Ectodermal cell (in vitro differentiated cells): ENCODE measurements at regions not wholly inside any gene's neighbourhood (a gene's known extent, or its start where the extent isn't known, plus 50 kb on each side); places are given as distances from the start of the nearest gene placed in this dataset.
"Not testable (repeated sequence)": the region's sequence is repeated elsewhere in the genome, so short reads cannot be mapped to it uniquely, and the experiment has no call there.

Experiments
- H3K27ac ChIP-seq: 2 replicates; pipeline ENCODE4 v1.7.0; 2013; ENCODE audit warnings: mild to moderate bottlenecking, low read depth, low read length; ENCODE audit not compliant: insufficient read depth, poor library complexity, severe bottlenecking
- H3K27me3 ChIP-seq: 2 replicates; pipeline ENCODE4 v1.7.0; 2013; ENCODE audit warnings: mild to moderate bottlenecking, low read length; ENCODE audit not compliant: insufficient read depth, control insufficient read depth, poor library complexity, severe bottlenecking
- H3K36me3 ChIP-seq: one replicate; pipeline ENCODE4 v1.7.0; 2013; ENCODE audit warnings: low read length; ENCODE audit not compliant: control insufficient read depth, insufficient read depth
- H3K4me1 ChIP-seq: one replicate; pipeline ENCODE4 v1.7.0; 2013; ENCODE audit warnings: low read length; ENCODE audit not compliant: control insufficient read depth, insufficient read depth
- H3K4me3 ChIP-seq: 2 replicates; pipeline ENCODE4 v1.7.0; 2013; ENCODE audit warnings: low read depth, low read length, control low read depth; ENCODE audit not compliant: insufficient read depth
- H3K9me3 ChIP-seq: 2 replicates; pipeline ENCODE4 v1.7.0; 2013; ENCODE audit warnings: mild to moderate bottlenecking, low read length, moderate library complexity; ENCODE audit not compliant: control insufficient read depth
- WGBS, 2 experiments: methylation state at CpG; one replicate each; pipeline ENCODE4 v1.1.7; 2013; ENCODE audit warnings: missing lambda C conversion rate in 2 of 2; 5-methylcytosine and 5-hydroxymethylcytosine counted together

DNA sequence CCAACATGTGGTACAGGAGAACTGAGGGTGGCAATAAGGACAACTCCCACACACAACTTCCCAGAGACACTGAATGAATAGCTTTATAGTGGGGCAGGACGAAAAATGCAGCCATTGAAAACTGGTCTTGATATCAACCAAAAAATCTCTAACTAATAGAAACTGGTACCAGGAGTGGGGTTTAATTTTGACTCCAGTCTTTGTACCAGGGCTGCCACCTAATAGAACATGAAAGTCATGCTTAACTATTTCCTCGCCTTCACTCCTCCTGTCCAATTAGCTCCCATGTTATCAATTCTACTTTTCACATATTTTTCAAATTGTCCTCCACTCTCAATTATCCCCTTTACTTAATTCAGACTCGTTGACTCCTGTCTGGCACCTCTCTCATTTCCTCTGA is 192.0 kb upstream of the ERCC4 start:
- WGBS, 2 experiments, result 85 to 91% methylated on average over 2 of the region's 3 CpGs
- Histone ChIP-seq H3K4me3 (no peak overlapping the region), H3K27ac (no peak overlapping the region), H3K4me1 (no peaks in the 10 kb centered on the region), H3K36me3 (no peaks in the 10 kb centered on the region), H3K27me3 (no peaks in the 10 kb centered on the region), H3K9me3 (peaks cover 3% of the 10 kb centered on the region)

- Histone ChIP-seq H3K27me3 (no peaks in the 10 kb centered on the region), H3K36me3 (no peaks in the 10 kb centered on the region), H3K27ac (no peak overlapping the region), H3K4me3 (no peak overlapping the region), H3K4me1 (no peaks in the 10 kb centered on the region), H3K9me3 (no peaks in the 10 kb centered on the region)
- WGBS, 2 experiments, result 90% methylated on average over 2 to 3 of the region's 3 CpGs
Measured at GRCh38 chr16:13733561-13733960, 186.4 kb upstream of the ERCC4 start.

- H3K4me3 ChIP-seq, H3K36me3 ChIP-seq, H3K4me1 ChIP-seq, H3K27me3 ChIP-seq, H3K9me3 ChIP-seq, H3K27ac ChIP-seq: not testable (repeated sequence)
- WGBS, 2 experiments, result 89 to 93% methylated on average over 12 to 13 of the region's 14 CpGs
Measured at GRCh38 chr16:13739621-13740373, 180.2 kb upstream of the ERCC4 start.

GRCh38 chr16:13742928-13743327 is 177.0 kb upstream of the ERCC4 start:
- H3K9me3 ChIP-seq, result no peaks in the 10 kb centered on the region
- no peaks in the 10 kb centered on the region for H3K4me1 ChIP-seq
- H3K36me3 ChIP-seq, result no peaks in the 10 kb centered on the region
- H3K4me3 ChIP-seq, result no peak overlapping the region
- H3K27me3 ChIP-seq, result no peaks in the 10 kb centered on the region
- no peak overlapping the region for H3K27ac ChIP-seq

GRCh38 chr16:13743571-13743970 is 176.4 kb upstream of the ERCC4 start:
- no peaks in the 10 kb centered on the region for H3K4me1 ChIP-seq
- WGBS, 2 experiments, result 86 to 91% methylated on average over 1 of the region's 1 CpG

GRCh38 chr16:13756411-13757140 is 163.4 kb upstream of the ERCC4 start:
- H3K4me3 ChIP-seq, result no peak overlapping the region
- WGBS, 2 experiments, result 28 to 32% methylated on average over 14 of the region's 14 CpGs
- H3K4me1 ChIP-seq, result peaks cover 26% of the 10 kb centered on the region
- H3K36me3 ChIP-seq, result no peaks in the 10 kb centered on the region
- peaks cover 11% of the 10 kb centered on the region for H3K27me3 ChIP-seq
- H3K9me3 ChIP-seq, result no peaks in the 10 kb centered on the region
- H3K27ac ChIP-seq, result peak overlapping the region; percentile 71

More at GRCh38 chr16:13743571-13743970, 176.4 kb upstream of the ERCC4 start:
- H3K27ac ChIP-seq, result no peak overlapping the region
- no peaks in the 10 kb centered on the region for H3K9me3 ChIP-seq
- no peak overlapping the region for H3K4me3 ChIP-seq
- H3K27me3 ChIP-seq, result no peaks in the 10 kb centered on the region
- no peaks in the 10 kb centered on the region for H3K36me3 ChIP-seq

DNA sequence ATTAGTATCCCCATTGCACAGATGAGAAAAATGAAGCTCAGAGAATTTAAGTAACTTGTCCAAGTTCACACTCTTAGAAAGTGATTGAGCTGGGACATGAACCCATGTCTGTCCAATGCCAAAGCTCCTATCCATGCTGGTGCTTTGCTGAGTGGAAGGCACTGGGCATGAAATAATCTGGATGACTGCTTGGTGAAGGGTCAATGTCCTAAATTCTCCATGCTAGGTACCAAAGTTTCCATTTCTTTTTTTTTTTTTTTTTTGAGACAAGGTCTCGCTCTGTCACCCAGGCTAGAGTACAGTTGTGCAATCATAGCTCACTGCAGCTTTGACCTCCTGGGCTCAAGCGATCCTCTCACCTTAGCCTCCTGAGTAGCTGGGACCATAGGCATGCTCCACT is 153.6 kb upstream of the ERCC4 start:
- H3K4me3 ChIP-seq, result no peak overlapping the region
- H3K27ac ChIP-seq, result no peak overlapping the region
- H3K4me1 ChIP-seq, result no peaks in the 10 kb centered on the region
- H3K9me3 ChIP-seq, result no peaks in the 10 kb centered on the region
- H3K27me3 ChIP-seq, result no peaks in the 10 kb centered on the region
- no peaks in the 10 kb centered on the region for H3K36me3 ChIP-seq
- WGBS, 2 experiments, result 87 to 93% methylated on average over 2 of the region's 2 CpGs

DNA sequence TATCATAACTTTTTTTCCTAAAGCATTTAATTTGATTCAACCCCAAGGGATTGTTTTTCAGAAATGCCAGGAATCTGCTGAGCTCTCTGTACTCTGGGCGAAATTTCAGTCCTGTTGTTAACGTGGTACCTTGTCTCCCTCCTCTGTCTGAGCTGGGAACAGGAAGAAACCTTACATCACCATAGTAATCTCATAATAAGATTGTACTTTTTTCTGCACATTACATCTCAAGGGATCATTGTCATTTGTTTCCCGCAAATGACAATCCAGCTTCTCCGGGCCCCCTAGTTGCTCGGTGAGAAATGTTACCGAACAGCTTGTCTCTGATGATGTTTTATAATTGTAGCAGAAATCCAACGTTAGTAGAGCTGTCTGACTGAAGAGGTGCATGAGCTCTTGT is 152.7 kb upstream of the ERCC4 start:
- H3K4me3 ChIP-seq, result no peak overlapping the region
- H3K27ac ChIP-seq, result no peak overlapping the region
- no peaks in the 10 kb centered on the region for H3K4me1 ChIP-seq
- no peaks in the 10 kb centered on the region for H3K36me3 ChIP-seq
- 79% methylated on average over 7 of the region's 7 CpGs for WGBS, 2 experiments
- H3K9me3 ChIP-seq, result no peaks in the 10 kb centered on the region
- no peaks in the 10 kb centered on the region for H3K27me3 ChIP-seq

DNA sequence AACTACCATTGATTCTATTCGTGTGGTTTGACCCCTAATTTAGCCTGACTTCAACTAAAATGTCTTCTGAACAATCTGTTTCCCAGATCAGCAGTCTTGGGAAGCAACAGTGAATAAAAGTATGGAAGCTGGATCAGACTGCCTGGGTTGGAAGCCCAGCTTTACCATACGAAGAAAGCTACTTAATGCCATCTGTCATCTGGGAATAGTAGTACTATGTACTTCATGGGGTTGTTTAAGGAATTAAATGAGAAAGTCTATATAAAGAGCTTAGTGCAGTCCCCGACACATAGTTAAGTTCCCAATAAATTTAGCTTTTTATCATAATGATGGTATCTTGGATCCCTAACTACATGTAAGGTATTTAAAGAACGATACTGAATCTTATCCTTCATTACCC is 151.5 kb upstream of the ERCC4 start:
- H3K4me1 ChIP-seq, result no peaks in the 10 kb centered on the region
- H3K9me3 ChIP-seq, result no peaks in the 10 kb centered on the region
- H3K27me3 ChIP-seq, result no peaks in the 10 kb centered on the region
- no peak overlapping the region for H3K4me3 ChIP-seq
- WGBS, 2 experiments, result 88 to 89% methylated on average over 2 to 3 of the region's 4 CpGs
- H3K36me3 ChIP-seq, result no peaks in the 10 kb centered on the region
- no peak overlapping the region for H3K27ac ChIP-seq

DNA sequence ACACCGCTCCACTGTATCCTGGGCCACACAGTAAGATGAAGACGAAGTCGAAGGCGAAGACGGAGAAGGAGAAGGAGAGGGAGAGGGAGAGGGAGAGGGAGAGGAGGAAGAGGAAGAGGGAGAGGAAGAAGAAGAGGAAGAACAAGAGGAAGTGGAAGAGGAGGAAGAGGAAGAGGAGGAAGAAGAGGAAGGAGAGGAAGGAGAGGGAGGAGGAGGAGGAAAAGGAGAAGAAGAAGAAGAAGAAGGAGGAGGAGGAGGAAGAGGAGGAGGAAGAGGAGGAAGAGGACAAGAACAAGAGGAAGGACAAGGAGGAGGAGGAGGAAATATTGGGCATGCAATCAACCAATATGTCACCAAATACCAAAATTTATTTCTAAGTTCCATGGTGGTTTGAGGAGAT is 149.5 kb upstream of the ERCC4 start:
- no peaks in the 10 kb centered on the region for H3K36me3 ChIP-seq
- 96 to 97% methylated on average over 5 of the region's 5 CpGs for WGBS, 2 experiments
- no peaks in the 10 kb centered on the region for H3K27me3 ChIP-seq
- H3K27ac ChIP-seq, result no peak overlapping the region
- H3K9me3 ChIP-seq, result peaks cover under 1% of the 10 kb centered on the region
- no peaks in the 10 kb centered on the region for H3K4me1 ChIP-seq
- no peak overlapping the region for H3K4me3 ChIP-seq
